ENCODE measurements at regions not wholly inside any gene's neighbourhood (a gene's known extent, or its start where the extent isn't known, plus 50 kb on each side); places are given as distances from the start of the nearest gene placed in this dataset.

- TF ChIP-seq TCF7L2 (IDR thresholded peaks at IDR 0.05; ENCODE audit: low read depth, low read length) (no peak), CTCF (IDR thresholded peaks at IDR 0.05) (no peak), SIN3A (IDR thresholded peaks at IDR 0.05; ENCODE audit: borderline replicate concordance, insufficient read depth, low read depth, low read length) (no peak), REST (IDR thresholded peaks at IDR 0.05; ENCODE audit: insufficient read depth in 1 of 2, low read depth in 2 of 2, low read length in 1 of 2) (no peak), POLR2AphosphoS5 (IDR thresholded peaks at IDR 0.05; ENCODE audit: low read depth, low read length) (no peak)
Observed at GRCh38 chr15:47955021-47955420, 165.8 kb upstream of the SLC24A5 start.
